Retinal pigment epithelial cell (primary cell): ENCODE measurements at regions not wholly inside any gene's neighbourhood (a gene's known extent, or its start where the extent isn't known, plus 50 kb on each side); places are given as distances from the start of the nearest gene placed in this dataset.

Source experiments
- DNase-seq: peaks from one replicate; pipeline ENCODE4 v3.0.0-alpha.2; 2010; ENCODE audit warnings: low read depth
- H3K4me3 ChIP-seq: 2 replicates; pipeline ENCODE4 v1.5.1; 2011; ENCODE audit warnings: mild to moderate bottlenecking, low read length, control low read depth, moderate library complexity
- CTCF ChIP-seq: conservative IDR thresholded peaks from 2 replicates; pipeline ENCODE4 v1.5.1; 2011; ENCODE audit warnings: low read depth, low read length, control low read depth, inconsistent platforms

- DNase-seq = no peak
- TF ChIP-seq CTCF = no peak
- no peak overlapping the region for H3K4me3 ChIP-seq
These were observed 814.1 kb upstream of the SALL3 start for GRCh38 chr18:78165525-78165924.

- TF ChIP-seq CTCF = no peak
- H3K4me3 ChIP-seq = no peak overlapping the region
- DNase-seq = no peak
These were observed 811.1 kb upstream of the SALL3 start for GRCh38 chr18:78168526-78168925.

GRCh38 chr18:78169174-78169864, 810.3 kb upstream of the SALL3 start:
- DNase-seq = no peak
- H3K4me3 ChIP-seq = no peak overlapping the region
- TF ChIP-seq CTCF = no peak

- DNase-seq = no peak
- no peak overlapping the region for H3K4me3 ChIP-seq
- TF ChIP-seq CTCF = no peak
These were observed 807.7 kb upstream of the SALL3 start for GRCh38 chr18:78171954-78172353.

- no peak overlapping the region for H3K4me3 ChIP-seq
- no peak for DNase-seq
- TF ChIP-seq CTCF = no peak
These were observed 804.9 kb upstream of the SALL3 start for GRCh38 chr18:78174737-78175136.

GRCh38 chr18:78178812-78179211, 800.8 kb upstream of the SALL3 start:
- DNase-seq = no peak
- no peak for TF ChIP-seq CTCF
- no peak overlapping the region for H3K4me3 ChIP-seq

GRCh38 chr18:78180741-78181140, 798.9 kb upstream of the SALL3 start:
- no peak for DNase-seq
- H3K4me3 ChIP-seq = no peak overlapping the region
- TF ChIP-seq CTCF = no peak
